HG03565 (cell line): ENCODE measurements at regions not wholly inside any gene's neighbourhood (a gene's known extent, or its start where the extent isn't known, plus 50 kb on each side); places are given as distances from the start of the nearest gene placed in this dataset.

Experiments used
- ATAC-seq: cut with Tn5 transposase; IDR thresholded peaks from one replicate; pipeline ENCODE4 v1.9.1; 2021; ENCODE audit warnings: mild to moderate bottlenecking, moderate library complexity; ENCODE audit not compliant: unreplicated experiment

GRCh38 chr19:29467824-29468401 lies 57.9 kb upstream of the VSTM2B start:
- ATAC-seq: no peak

GRCh38 chr19:29475469-29475868 lies 50.3 kb upstream of the VSTM2B start:
- no peak for ATAC-seq
